K562 (cell line): ENCODE measurements at regions not wholly inside any gene's neighbourhood (a gene's known extent, or its start where the extent isn't known, plus 50 kb on each side); places are given as distances from the start of the nearest gene placed in this dataset.

Experiments
- ATAC-seq: fragments of 200-7000 bp; cut with Tn5 transposase; 3 replicates; pipeline ENCODE4 v1.9.1; 2020; ENCODE audit warnings: moderate library complexity
- BruUV-seq: library from RNA; stranded (reverse); fragments of 400-500 nt; replicated peaks from 2 replicates; lab custom pipeline; 2021; lab: Mats Ljungman, UMichigan
- CTCF ChIA-PET: fragments of 300-600 bp; formaldehyde crosslinking; extraction: SDS; loops from one replicate; lab custom pipeline; 2021; ENCODE audit warnings: low intra/inter-chr PET ratio; lab: Yijun Ruan, JAX
- POLR2A ChIA-PET: fragments of 300-600, 350-650 bp; sonication (Branson Sonifier 250); formaldehyde crosslinking; extraction: SDS; loops from one replicate; lab custom pipeline; 2021; ENCODE audit warnings: antibody characterized with exemption, inconsistent platforms; lab: Yijun Ruan, JAX
- DNase-seq, 4 experiments: peaks; one replicate each; pipeline versions ENCODE4 v3.0.0 to v3.0.0-alpha.2; 2011 to 2018; ENCODE audit warnings: low spot score in 3 of 4, mixed read lengths in 3 of 4; ENCODE audit errors: extremely low read depth in 1 of 4
- FAIRE-seq: peaks from 2 replicates; lab custom pipeline; 2011; peaks lifted over from hg19 to GRCh38; lab: Jason Lieb, UNC
- H2AFZ ChIP-seq: 2 replicates; pipeline ENCODE4 v1.6.0; 2011; ENCODE audit warnings: low read depth, low read length, control low read depth, inconsistent platforms
- H3K27ac ChIP-seq: fragments of 200-600 bp; 3 replicates; pipeline ENCODE4 v1.8.0; 2011; ENCODE audit warnings: low read depth, mild to moderate bottlenecking, control low read depth, inconsistent platforms, low read length, moderate library complexity, mixed read lengths; ENCODE audit errors: extremely low read depth
- H3K27me3 ChIP-seq, 2 experiments: fragments of 300-600 bp in 1 of 2; 2 replicates in 1 of 2; 3 replicates in 1 of 2; pipeline versions ENCODE4 v1.6.0 to v1.8.0; 2011; ENCODE audit warnings: inconsistent platforms in 2 of 2, low read length in 2 of 2, mild to moderate bottlenecking in 1 of 2, mixed read lengths in 1 of 2, moderate library complexity in 1 of 2; ENCODE audit not compliant: control insufficient read depth in 2 of 2, insufficient read depth in 2 of 2
- H3K36me3 ChIP-seq: fragments of 300-600 bp; 3 replicates; pipeline ENCODE4 v1.8.0; 2011; ENCODE audit warnings: mild to moderate bottlenecking, low read length, inconsistent platforms; ENCODE audit not compliant: control insufficient read depth, insufficient read depth
- H3K4me1 ChIP-seq, 2 experiments: fragments of 200-600 bp in 1 of 2; replicated peaks in 1 of 2; 2 replicates in 1 of 2; 3 replicates in 1 of 2; pipeline versions ENCODE4 v1.5.1 to v1.8.0; 2011; ENCODE audit warnings: inconsistent platforms in 2 of 2, low read length in 2 of 2, mild to moderate bottlenecking in 1 of 2, mixed read lengths in 1 of 2, moderate library complexity in 1 of 2; ENCODE audit not compliant: control insufficient read depth in 2 of 2, insufficient read depth in 2 of 2
- H3K4me2 ChIP-seq: 2 replicates; pipeline ENCODE4 v1.6.1; 2011; ENCODE audit warnings: low read length, control low read depth, inconsistent platforms, mixed read lengths; ENCODE audit not compliant: insufficient read depth
- H3K4me3 ChIP-seq: fragments of 200-600 bp; sonication (generic), shearing (Covaris generic); 2 replicates; pipeline ENCODE4 v1.5.1; 2016; ENCODE audit warnings: control low read depth, inconsistent platforms
- H3K79me2 ChIP-seq: fragments of 200-600 bp; 3 replicates; pipeline ENCODE4 v1.8.0; 2011; ENCODE audit warnings: low read length, inconsistent platforms; ENCODE audit not compliant: control insufficient read depth, insufficient read depth
- H3K9ac ChIP-seq, 2 experiments: 2 replicates each; pipeline versions ENCODE4 v1.6.0 to v1.6.1; 2011; ENCODE audit warnings: low read depth in 2 of 2, low read length in 2 of 2, control low read depth in 1 of 2, inconsistent platforms in 1 of 2, mild to moderate bottlenecking in 1 of 2, mixed read lengths in 1 of 2; ENCODE audit not compliant: insufficient read depth in 1 of 2
- H3K9me1 ChIP-seq: one replicate; pipeline ENCODE4 v1.6.0; 2011; ENCODE audit warnings: inconsistent platforms, mild to moderate bottlenecking, low read length, moderate library complexity; ENCODE audit not compliant: control insufficient read depth, insufficient read depth
- H3K9me3 ChIP-seq: replicated peaks from 2 replicates; pipeline ENCODE4 v1.5.1; 2011; ENCODE audit warnings: low read depth, low read length, inconsistent platforms; ENCODE audit not compliant: control insufficient read depth, insufficient read depth
- H4K20me1 ChIP-seq: replicated peaks from 2 replicates; pipeline ENCODE4 v1.6.1; 2011; ENCODE audit warnings: low read length, inconsistent platforms, mixed read lengths; ENCODE audit not compliant: control insufficient read depth, insufficient read depth
- ARID2 ChIP-seq: fragments of 450-650 bp; IDR thresholded peaks from 2 replicates; pipeline ENCODE4 v1.6.1; 2017; ENCODE audit warnings: antibody characterized with exemption, mild to moderate bottlenecking
- CHAMP1 ChIP-seq: fragments of 450-650 bp; IDR thresholded peaks from 2 replicates; pipeline ENCODE4 v1.6.1; 2016; ENCODE audit warnings: mild to moderate bottlenecking
- GABPB1 ChIP-seq: sonication (generic); formaldehyde crosslinking; IDR thresholded peaks from 2 replicates; pipeline ENCODE4 v1.8.0; 2022; ENCODE audit warnings: mild to moderate bottlenecking, missing genetic modification reagents
- RB1 ChIP-seq: fragments of 450-650 bp; IDR thresholded peaks from 2 replicates; pipeline ENCODE4 v1.6.1; 2017; ENCODE audit warnings: low read depth, mild to moderate bottlenecking
- WGBS: fragments of 100-300 bp; shearing (Covaris generic); methylation state at CpG from one replicate; pipeline ENCODE4 v1.1.6; 2016; ENCODE audit warnings: low coverage, mixed read lengths; ENCODE audit not compliant: insufficient coverage; ENCODE audit errors: missing lambda C conversion rate; 5-methylcytosine and 5-hydroxymethylcytosine counted together
- in situ Hi-C: fragments of 300-500 bp; cut with MboI; formaldehyde crosslinking; loops from 4 replicates; pipeline ENCODE4 v1.15.0; 2018; ENCODE audit warnings: inconsistent platforms, mixed read lengths
- intact Hi-C: fragments of 100-400 bp; cut with micrococcal nuclease; formaldehyde crosslinking; loops from 2 replicates; pipeline ENCODE4 v1.14.2; 2022

DNA sequence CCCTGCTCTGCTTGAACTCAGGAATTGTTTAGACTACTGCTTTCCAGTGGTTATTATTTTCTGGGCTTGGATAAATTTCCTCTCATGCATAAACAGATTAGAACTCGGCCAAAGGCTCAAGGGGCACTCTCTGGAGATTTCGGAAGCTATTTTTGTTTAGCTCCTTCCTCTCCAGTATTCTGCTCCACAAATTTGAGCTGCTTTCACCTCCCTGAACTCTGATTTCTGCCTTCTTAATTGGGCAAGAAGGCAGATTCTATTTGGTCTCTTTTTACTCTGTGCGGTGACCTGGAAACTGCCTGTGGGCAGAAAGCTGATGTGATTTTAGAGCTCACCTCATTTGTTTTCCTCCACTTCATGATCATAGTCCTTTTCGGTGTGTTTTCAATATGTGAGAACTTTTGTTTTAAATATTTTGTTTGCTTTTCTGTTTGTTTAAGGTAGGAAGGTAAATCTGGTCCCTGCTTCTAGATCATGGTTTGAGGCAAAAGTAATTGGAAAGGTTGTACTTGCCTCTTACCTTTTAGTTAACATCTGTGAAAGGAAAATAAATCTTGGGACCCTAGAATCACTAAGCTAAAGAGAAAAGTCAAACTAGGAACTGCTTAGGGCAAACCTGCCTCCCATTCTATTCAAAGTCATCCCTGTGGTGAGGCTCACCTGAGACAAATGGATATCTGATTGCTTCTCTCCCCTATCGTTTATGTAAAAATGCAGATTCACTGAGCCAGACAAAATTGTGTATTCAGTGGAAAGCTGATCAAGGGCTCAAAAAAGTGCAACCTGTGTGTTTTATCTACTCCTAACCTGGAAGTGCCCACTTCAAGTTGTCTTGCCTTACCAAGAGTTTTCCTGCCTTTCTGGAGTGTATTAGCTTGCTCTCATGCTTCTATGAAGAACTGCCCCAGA lies 714.7 kb upstream of the PCDH20 start:
- POLR2A ChIA-PET, result no interaction called here
- Histone ChIP-seq H3K4me3 (no peak overlapping the region), H2AFZ (no peak overlapping the region), H3K9ac (no peak overlapping the region), H4K20me1 (no peaks in the 10 kb centered on the region), H3K36me3 (no peaks in the 10 kb centered on the region), H3K79me2 (no peaks in the 10 kb centered on the region), H3K27ac (no peak overlapping the region), H3K4me2 (no peak overlapping the region), H3K27me3 (no peaks in the 10 kb centered on the region), H3K9me3 (no peaks in the 10 kb centered on the region), H3K9me1 (no peaks in the 10 kb centered on the region), H3K4me1 (no peaks in the 10 kb centered on the region)
- TF ChIP-seq CHAMP1 (no peak), RB1 (no peak), GABPB1 (CRISPR knock-in tag) (no peak), ARID2 (no peak)
- no peak for DNase-seq
- CTCF ChIA-PET, result no interaction called here
- no TSS peak for BruUV-seq
- 0% methylated on average over 5 of the region's 5 CpGs for WGBS
- in situ Hi-C loops (no loop called here), intact Hi-C loops (no loop called here)
- no peak for FAIRE-seq
- ATAC-seq, result no peak
